ENCODE measurements at regions not wholly inside any gene's neighbourhood (a gene's known extent, or its start where the extent isn't known, plus 50 kb on each side); places are given as distances from the start of the nearest gene placed in this dataset.

DNA sequence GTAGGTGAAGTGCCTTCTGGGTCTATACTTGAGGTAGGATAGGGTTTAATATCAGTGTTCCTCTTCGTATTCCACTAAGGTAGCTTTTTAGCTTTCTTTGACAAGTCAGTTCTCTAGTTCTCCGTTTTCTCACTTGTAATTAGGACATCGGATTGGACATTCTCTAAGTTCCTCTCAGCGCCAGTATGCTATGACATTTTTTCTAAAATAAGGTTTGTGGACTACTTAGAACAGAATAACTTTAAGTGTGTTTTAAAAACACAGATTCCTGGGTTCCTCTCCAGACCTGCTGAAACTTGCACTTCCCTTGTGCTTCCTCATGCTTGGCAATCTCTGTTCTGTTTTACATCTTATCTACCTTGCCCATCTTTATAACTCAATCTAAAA is 69.3 kb upstream of the YWHAQ start:
- Histone ChIP-seq H3K4me3 (ENCODE audit: low read depth, low read length, poor library complexity, severe bottlenecking) (no peak overlapping the region), H3K27me3 (replicated peaks; ENCODE audit: insufficient read depth, low read depth, low read length, poor library complexity) (no peaks in the 10 kb centered on the region), H3K36me3 (ENCODE audit: insufficient read depth, low read length, poor library complexity, severe bottlenecking) (no peaks in the 10 kb centered on the region), H3K9me3 (ENCODE audit: low read depth, low read length, poor library complexity, severe bottlenecking) (no peaks in the 10 kb centered on the region), H3K27ac (ENCODE audit: low read depth, low read length, poor library complexity, severe bottlenecking) (no peak overlapping the region), H3K4me1 (ENCODE audit: insufficient read depth, low read length, poor library complexity, severe bottlenecking) (no peaks in the 10 kb centered on the region)
- intact Hi-C loops (cut with micrococcal nuclease; ENCODE audit: unreplicated experiment), result no loop called here
- POLR2A ChIA-PET (ENCODE audit: low non-redundant PET), result no interaction called here
- CTCF ChIA-PET, result no interaction called here
- no TSS peak for BruUV-seq (replicated peaks)
- DNase-seq (ENCODE audit: low spot score), result no peak
- TF ChIP-seq, protein P1, sequence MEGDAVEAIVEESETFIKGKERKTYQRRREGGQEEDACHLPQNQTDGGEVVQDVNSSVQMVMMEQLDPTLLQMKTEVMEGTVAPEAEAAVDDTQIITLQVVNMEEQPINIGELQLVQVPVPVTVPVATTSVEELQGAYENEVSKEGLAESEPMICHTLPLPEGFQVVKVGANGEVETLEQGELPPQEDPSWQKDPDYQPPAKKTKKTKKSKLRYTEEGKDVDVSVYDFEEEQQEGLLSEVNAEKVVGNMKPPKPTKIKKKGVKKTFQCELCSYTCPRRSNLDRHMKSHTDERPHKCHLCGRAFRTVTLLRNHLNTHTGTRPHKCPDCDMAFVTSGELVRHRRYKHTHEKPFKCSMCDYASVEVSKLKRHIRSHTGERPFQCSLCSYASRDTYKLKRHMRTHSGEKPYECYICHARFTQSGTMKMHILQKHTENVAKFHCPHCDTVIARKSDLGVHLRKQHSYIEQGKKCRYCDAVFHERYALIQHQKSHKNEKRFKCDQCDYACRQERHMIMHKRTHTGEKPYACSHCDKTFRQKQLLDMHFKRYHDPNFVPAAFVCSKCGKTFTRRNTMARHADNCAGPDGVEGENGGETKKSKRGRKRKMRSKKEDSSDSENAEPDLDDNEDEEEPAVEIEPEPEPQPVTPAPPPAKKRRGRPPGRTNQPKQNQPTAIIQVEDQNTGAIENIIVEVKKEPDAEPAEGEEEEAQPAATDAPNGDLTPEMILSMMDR (conservative IDR thresholded peaks at IDR 0.05; ENCODE audit: low read depth, low read length), result no peak
- TF ChIP-seq EZH2 (IDR thresholded peaks at IDR 0.05; ENCODE audit: borderline replicate concordance, low read depth, low read length, poor library complexity, severe bottlenecking), result no peak

- Histone ChIP-seq H3K4me1 (ENCODE audit: insufficient read depth, low read length, poor library complexity, severe bottlenecking) (no peaks in the 10 kb centered on the region), H3K9me3 (ENCODE audit: low read depth, low read length, poor library complexity, severe bottlenecking) (no peaks in the 10 kb centered on the region), H3K27ac (ENCODE audit: low read depth, low read length, poor library complexity, severe bottlenecking) (no peak overlapping the region), H3K27me3 (replicated peaks; ENCODE audit: insufficient read depth, low read depth, low read length, poor library complexity) (no peaks in the 10 kb centered on the region), H3K36me3 (ENCODE audit: insufficient read depth, low read length, poor library complexity, severe bottlenecking) (no peaks in the 10 kb centered on the region), H3K4me3 (ENCODE audit: low read depth, low read length, poor library complexity, severe bottlenecking) (no peak overlapping the region)
- BruUV-seq (replicated peaks), result no TSS peak
- TF ChIP-seq, protein P1 (conservative IDR thresholded peaks at IDR 0.05; ENCODE audit: low read depth, low read length), result no peak
- no peak for TF ChIP-seq EZH2 (IDR thresholded peaks at IDR 0.05; ENCODE audit: borderline replicate concordance, low read depth, low read length, poor library complexity, severe bottlenecking)
- intact Hi-C loops (cut with micrococcal nuclease; ENCODE audit: unreplicated experiment), result no loop called here
- ChIA-PET CTCF (no interaction called here), POLR2A (ENCODE audit: low non-redundant PET) (no interaction called here)
- no peak for DNase-seq (ENCODE audit: low spot score)
Measured at GRCh38 chr2:9702604-9703084, 71.8 kb upstream of the YWHAQ start.

- no TSS peak for BruUV-seq (replicated peaks)
- peak; percentile 12 for DNase-seq (ENCODE audit: low spot score)
- Histone ChIP-seq H3K4me3 (ENCODE audit: low read depth, low read length, poor library complexity, severe bottlenecking) (no peak overlapping the region), H3K4me1 (ENCODE audit: insufficient read depth, low read length, poor library complexity, severe bottlenecking) (no peaks in the 10 kb centered on the region), H3K27me3 (replicated peaks; ENCODE audit: insufficient read depth, low read depth, low read length, poor library complexity) (no peaks in the 10 kb centered on the region), H3K27ac (ENCODE audit: low read depth, low read length, poor library complexity, severe bottlenecking) (no peak overlapping the region), H3K9me3 (ENCODE audit: low read depth, low read length, poor library complexity, severe bottlenecking) (no peaks in the 10 kb centered on the region), H3K36me3 (ENCODE audit: insufficient read depth, low read length, poor library complexity, severe bottlenecking) (no peaks in the 10 kb centered on the region)
- CTCF ChIA-PET, result no interaction called here
- POLR2A ChIA-PET (ENCODE audit: low non-redundant PET), result interaction anchor here (0.7 kb wide), 1 partner anchor 601 kb away, joined by 3 read pairs; no protein-coding TSS in a partner anchor
- TF ChIP-seq, protein P1 (conservative IDR thresholded peaks at IDR 0.05; ENCODE audit: low read depth, low read length), result no peak
- TF ChIP-seq EZH2 (IDR thresholded peaks at IDR 0.05; ENCODE audit: borderline replicate concordance, low read depth, low read length, poor library complexity, severe bottlenecking), result no peak
- intact Hi-C loops (cut with micrococcal nuclease; ENCODE audit: unreplicated experiment), result no loop called here
Measured at GRCh38 chr2:9703085-9703678, 72.4 kb upstream of the YWHAQ start.

All from A673 (cell line).